Activated T-helper 1 cell treated with anti-CD3 and anti-CD28 coated beads, Interleukin-12 subunit alpha, Interleukin-12 subunit beta, Interleukin-2, Interleukin-4 antibody, amounts not matched to agents 30 ng/mL and 10 ng/mL and 1 ng/mL, durations not matched to agents 14 hours and 24 hours and 36 hours (primary cell): ENCODE measurements at regions not wholly inside any gene's neighbourhood (a gene's known extent, or its start where the extent isn't known, plus 50 kb on each side); places are given as distances from the start of the nearest gene placed in this dataset.

Experiments used
- DNase-seq: peaks from one replicate; pipeline ENCODE4 v3.0.0; 2021; ENCODE audit warnings: low spot score
- H3K27ac Mint-ChIP-seq: one replicate; pipeline ENCODE4 v1.8.0; 2021; ENCODE audit warnings: mild to moderate bottlenecking, mixed read lengths
- H3K27me3 Mint-ChIP-seq: one replicate; pipeline ENCODE4 v1.8.0; 2022; ENCODE audit warnings: mild to moderate bottlenecking, moderate library complexity, mixed read lengths; ENCODE audit not compliant: insufficient read depth
- H3K36me3 Mint-ChIP-seq: one replicate; pipeline ENCODE4 v1.8.0; 2021; ENCODE audit warnings: low read depth, mixed read lengths
- H3K4me1 Mint-ChIP-seq: one replicate; pipeline ENCODE4 v1.8.0; 2021; ENCODE audit warnings: low read depth, mixed read lengths
- H3K4me3 Mint-ChIP-seq: one replicate; pipeline ENCODE4 v1.8.0; 2021; ENCODE audit warnings: mild to moderate bottlenecking, moderate library complexity, mixed read lengths
- H3K9me3 Mint-ChIP-seq: one replicate; pipeline ENCODE4 v1.8.0; 2021; ENCODE audit warnings: mixed read lengths
- intact Hi-C: fragments of 100-400 bp; cut with micrococcal nuclease; formaldehyde crosslinking; loops from one replicate; pipeline ENCODE4 v1.15.1; 2024

DNA sequence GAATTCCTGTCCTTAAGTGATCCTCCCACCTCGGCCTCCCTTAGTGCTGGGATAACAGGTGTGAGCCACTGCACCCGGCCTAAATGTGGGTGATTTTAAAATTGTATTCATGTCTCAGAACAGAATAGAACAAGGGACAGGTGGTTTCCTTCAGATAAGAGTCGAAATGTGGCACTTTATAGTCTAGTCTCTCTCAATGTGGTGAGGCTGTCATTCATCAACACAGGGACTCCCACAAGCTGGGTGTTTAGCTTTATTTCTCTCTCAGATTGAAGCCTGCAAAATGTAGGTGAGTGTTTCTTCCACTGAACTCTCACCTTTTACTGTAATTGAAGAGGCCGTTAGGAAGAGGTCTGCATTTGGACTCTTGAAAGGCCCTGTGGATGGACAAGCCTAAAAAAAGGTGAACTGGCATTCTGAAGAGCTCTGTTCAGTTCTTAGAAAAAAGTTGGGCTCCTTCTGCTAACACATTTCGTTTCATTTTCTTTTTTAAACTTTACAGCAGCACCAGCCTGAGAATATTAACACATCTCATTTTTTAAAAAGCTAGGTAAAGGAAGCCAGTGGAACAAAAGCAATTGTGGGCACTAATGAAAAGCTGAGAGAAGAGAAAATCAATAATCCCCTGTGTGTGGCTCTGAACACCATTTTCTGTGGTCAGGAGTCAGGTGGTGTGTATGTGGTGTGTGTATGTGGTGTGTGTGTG is 126.2 kb upstream of the SLC28A3 start:
- DNase-seq = no peak
- Mint-ChIP-seq H3K36me3 (no peaks in the 10 kb centered on the region), H3K4me3 (no peak overlapping the region), H3K27me3 (peaks cover 1% of the 10 kb centered on the region), H3K9me3 (no peaks in the 10 kb centered on the region), H3K4me1 (no peaks in the 10 kb centered on the region), H3K27ac (no peak overlapping the region)
- intact Hi-C loops = no loop called here

DNA sequence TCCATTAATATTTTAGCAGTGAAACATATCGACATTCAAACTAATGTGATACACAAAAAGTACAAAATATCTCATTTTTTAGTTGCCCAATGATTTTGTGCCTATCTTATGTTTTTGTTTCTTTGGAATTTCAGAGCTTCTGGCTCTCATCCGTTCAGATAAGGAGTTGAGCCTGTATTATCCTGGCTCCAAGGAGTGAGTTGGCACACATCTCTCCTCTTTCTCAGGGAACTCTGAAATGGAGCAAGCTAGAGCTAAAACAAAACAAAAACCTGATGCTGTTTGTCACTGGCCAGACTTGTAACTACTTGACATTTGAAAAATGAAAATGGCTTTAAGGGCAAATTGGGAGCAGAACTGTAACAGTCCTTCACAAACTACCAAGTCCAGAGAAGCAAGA is 131.3 kb upstream of the SLC28A3 start:
- no peak overlapping the region for H3K4me3 Mint-ChIP-seq
- no peak for DNase-seq
- H3K4me1 Mint-ChIP-seq = no peaks in the 10 kb centered on the region
- H3K36me3 Mint-ChIP-seq = no peaks in the 10 kb centered on the region
- H3K27ac Mint-ChIP-seq = no peak overlapping the region
- intact Hi-C loops = no loop called here
- no peaks in the 10 kb centered on the region for H3K27me3 Mint-ChIP-seq
- H3K9me3 Mint-ChIP-seq = no peaks in the 10 kb centered on the region

DNA sequence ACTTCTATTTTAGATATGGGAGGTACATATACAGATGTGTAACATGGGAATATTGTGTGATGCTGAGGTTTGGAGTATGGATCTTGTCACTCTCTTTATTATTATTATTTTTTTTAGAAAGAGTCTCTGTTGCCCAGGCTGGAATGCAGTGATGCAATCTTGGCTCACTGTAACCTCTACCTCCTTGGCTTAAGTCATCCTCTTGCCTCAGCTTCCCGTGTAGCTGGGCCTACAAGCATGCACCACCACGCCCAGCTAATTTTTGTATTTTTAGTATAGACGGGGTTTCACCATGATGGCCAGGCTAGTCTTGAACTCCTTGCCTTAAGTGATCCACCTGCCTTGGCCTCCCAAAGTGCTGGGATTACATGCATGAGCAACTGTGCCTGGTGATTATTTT is 138.4 kb upstream of the SLC28A3 start:
- H3K36me3 Mint-ChIP-seq = no peaks in the 10 kb centered on the region
- intact Hi-C loops = no loop called here
- no peak overlapping the region for H3K27ac Mint-ChIP-seq
- no peaks in the 10 kb centered on the region for H3K27me3 Mint-ChIP-seq
- no peaks in the 10 kb centered on the region for H3K9me3 Mint-ChIP-seq
- no peak overlapping the region for H3K4me3 Mint-ChIP-seq
- DNase-seq = no peak
- H3K4me1 Mint-ChIP-seq = no peaks in the 10 kb centered on the region

DNA sequence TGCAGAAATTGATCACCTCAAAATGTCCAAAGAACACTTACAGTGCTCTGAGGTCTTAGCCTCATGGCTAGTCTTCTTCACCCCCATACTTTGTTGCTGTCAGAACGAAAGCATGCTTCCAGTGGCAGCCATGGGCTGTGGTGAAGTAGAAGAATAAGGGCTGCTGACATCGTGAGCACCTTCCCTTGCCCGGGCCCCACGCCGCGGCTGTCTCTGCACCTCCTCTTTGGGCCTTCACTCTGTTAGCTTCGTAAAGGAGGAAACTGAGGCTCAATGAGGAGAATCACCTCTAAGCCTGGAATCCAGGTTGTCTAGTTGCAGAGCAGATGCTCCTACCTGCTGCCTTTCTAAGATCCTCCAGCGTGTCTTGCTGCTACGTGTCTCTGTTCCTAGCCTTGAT is 139.5 kb upstream of the SLC28A3 start:
- Mint-ChIP-seq H3K4me3 (no peak overlapping the region), H3K27me3 (no peaks in the 10 kb centered on the region), H3K4me1 (no peaks in the 10 kb centered on the region), H3K9me3 (no peaks in the 10 kb centered on the region), H3K27ac (no peak overlapping the region), H3K36me3 (no peaks in the 10 kb centered on the region)
- no peak for DNase-seq
- intact Hi-C loops = no loop called here

DNA sequence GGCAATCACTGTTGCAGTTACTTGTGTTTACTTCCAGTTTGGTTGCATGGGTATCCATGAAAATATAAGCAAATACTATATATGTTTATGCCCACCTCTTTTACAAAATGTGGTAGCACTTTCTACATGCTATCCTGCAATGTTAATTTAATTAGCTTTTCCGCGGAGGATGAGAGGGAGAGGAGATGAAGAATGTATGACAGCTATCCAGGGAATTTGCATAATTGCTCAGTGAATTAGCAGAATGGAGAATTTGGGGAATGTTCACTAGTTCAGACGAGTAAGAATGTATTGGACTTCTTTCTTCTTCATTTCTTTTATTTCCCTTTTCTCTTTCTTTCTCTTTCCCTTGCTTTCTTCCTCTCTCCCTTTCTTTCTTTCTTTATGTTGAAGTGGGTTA is 140.7 kb upstream of the SLC28A3 start:
- intact Hi-C loops = no loop called here
- no peak overlapping the region for H3K27ac Mint-ChIP-seq
- H3K4me1 Mint-ChIP-seq = no peaks in the 10 kb centered on the region
- peaks cover 4% of the 10 kb centered on the region for H3K27me3 Mint-ChIP-seq
- H3K9me3 Mint-ChIP-seq = no peaks in the 10 kb centered on the region
- H3K4me3 Mint-ChIP-seq = no peak overlapping the region
- DNase-seq = no peak
- no peaks in the 10 kb centered on the region for H3K36me3 Mint-ChIP-seq

GRCh38 chr9:84481636-84482218 is 141.2 kb upstream of the SLC28A3 start:
- Mint-ChIP-seq H3K4me3 (no peak overlapping the region), H3K27me3 (peaks cover 4% of the 10 kb centered on the region), H3K9me3 (no peaks in the 10 kb centered on the region), H3K4me1 (no peaks in the 10 kb centered on the region), H3K36me3 (no peaks in the 10 kb centered on the region), H3K27ac (no peak overlapping the region)
- intact Hi-C loops = no loop called here
- no peak for DNase-seq

DNA sequence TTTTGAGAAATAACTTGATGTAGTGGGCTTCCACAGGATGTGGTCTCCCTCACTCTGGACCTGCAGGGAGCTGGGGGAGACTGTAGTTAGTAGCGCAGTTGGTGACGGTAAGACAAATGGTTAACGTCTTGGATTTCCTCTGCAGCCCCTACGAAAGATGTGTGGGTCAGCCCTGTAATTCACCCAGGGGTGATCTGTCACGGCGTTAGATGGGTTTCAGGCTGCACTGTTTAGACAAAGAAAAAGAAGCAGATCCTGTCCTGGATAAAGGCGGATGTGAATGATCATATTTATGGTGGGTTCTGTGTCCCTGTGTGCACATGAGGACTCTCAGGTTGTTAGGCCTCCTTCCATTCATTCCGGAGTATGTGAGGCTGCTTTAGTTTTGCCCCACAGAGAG is 142.0 kb upstream of the SLC28A3 start:
- intact Hi-C loops = no loop called here
- Mint-ChIP-seq H3K4me3 (no peak overlapping the region), H3K4me1 (no peaks in the 10 kb centered on the region), H3K9me3 (no peaks in the 10 kb centered on the region), H3K36me3 (no peaks in the 10 kb centered on the region), H3K27ac (no peak overlapping the region), H3K27me3 (peaks cover 4% of the 10 kb centered on the region)
- DNase-seq = no peak

- no peaks in the 10 kb centered on the region for H3K4me1 Mint-ChIP-seq
- peaks cover 4% of the 10 kb centered on the region for H3K27me3 Mint-ChIP-seq
- no peaks in the 10 kb centered on the region for H3K36me3 Mint-ChIP-seq
- intact Hi-C loops = no loop called here
- H3K4me3 Mint-ChIP-seq = no peak overlapping the region
- no peak for DNase-seq
- H3K9me3 Mint-ChIP-seq = no peaks in the 10 kb centered on the region
- no peak overlapping the region for H3K27ac Mint-ChIP-seq
These were observed 143.6 kb upstream of the SLC28A3 start for GRCh38 chr9:84484172-84484571.

GRCh38 chr9:84485539-84485938 is 145.0 kb upstream of the SLC28A3 start:
- no peaks in the 10 kb centered on the region for H3K36me3 Mint-ChIP-seq
- H3K27me3 Mint-ChIP-seq = peaks cover 4% of the 10 kb centered on the region
- no peak overlapping the region for H3K27ac Mint-ChIP-seq
- H3K9me3 Mint-ChIP-seq = no peaks in the 10 kb centered on the region
- DNase-seq = no peak
- intact Hi-C loops = no loop called here
- no peaks in the 10 kb centered on the region for H3K4me1 Mint-ChIP-seq
- H3K4me3 Mint-ChIP-seq = no peak overlapping the region

GRCh38 chr9:84486663-84487062 is 146.1 kb upstream of the SLC28A3 start:
- H3K4me3 Mint-ChIP-seq = no peak overlapping the region
- peaks cover 4% of the 10 kb centered on the region for H3K27me3 Mint-ChIP-seq
- intact Hi-C loops = no loop called here
- no peak for DNase-seq
- no peaks in the 10 kb centered on the region for H3K9me3 Mint-ChIP-seq
- H3K36me3 Mint-ChIP-seq = no peaks in the 10 kb centered on the region
- H3K27ac Mint-ChIP-seq = no peak overlapping the region
- H3K4me1 Mint-ChIP-seq = no peaks in the 10 kb centered on the region

DNA sequence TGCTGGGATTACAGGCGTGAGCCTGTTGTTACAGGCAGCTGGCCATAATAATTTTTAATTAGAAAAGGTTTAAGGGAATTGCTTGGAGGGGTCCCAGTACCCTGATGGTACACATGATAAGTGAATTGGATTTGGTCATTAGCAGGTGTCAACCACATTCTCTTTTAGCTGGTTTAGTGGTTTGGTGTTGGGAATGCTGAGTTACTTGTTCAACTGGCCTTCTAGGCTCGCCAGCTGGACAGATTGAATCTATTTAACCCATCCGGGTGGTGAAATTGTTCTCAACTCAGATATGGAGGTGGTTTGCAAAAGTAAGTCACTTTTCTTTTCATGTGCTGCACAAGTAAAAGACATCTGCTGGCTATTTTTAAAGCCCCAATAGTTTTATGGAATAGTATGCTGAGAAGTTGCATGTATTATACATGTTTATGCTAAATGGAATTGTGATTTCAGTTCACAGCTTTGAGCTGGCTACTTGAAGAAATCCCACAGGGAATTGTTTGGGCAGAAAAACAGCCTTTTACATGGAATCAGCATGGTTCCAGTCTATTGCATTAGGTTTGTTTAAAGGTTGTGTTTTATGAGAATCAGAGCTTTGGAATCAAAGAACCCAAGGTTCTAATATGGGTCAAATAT is 149.8 kb upstream of the SLC28A3 start:
- Mint-ChIP-seq H3K27ac (no peak overlapping the region), H3K4me3 (no peak overlapping the region), H3K4me1 (no peaks in the 10 kb centered on the region), H3K27me3 (peaks cover 7% of the 10 kb centered on the region), H3K36me3 (no peaks in the 10 kb centered on the region), H3K9me3 (no peaks in the 10 kb centered on the region)
- no peak for DNase-seq
- intact Hi-C loops = no loop called here

DNA sequence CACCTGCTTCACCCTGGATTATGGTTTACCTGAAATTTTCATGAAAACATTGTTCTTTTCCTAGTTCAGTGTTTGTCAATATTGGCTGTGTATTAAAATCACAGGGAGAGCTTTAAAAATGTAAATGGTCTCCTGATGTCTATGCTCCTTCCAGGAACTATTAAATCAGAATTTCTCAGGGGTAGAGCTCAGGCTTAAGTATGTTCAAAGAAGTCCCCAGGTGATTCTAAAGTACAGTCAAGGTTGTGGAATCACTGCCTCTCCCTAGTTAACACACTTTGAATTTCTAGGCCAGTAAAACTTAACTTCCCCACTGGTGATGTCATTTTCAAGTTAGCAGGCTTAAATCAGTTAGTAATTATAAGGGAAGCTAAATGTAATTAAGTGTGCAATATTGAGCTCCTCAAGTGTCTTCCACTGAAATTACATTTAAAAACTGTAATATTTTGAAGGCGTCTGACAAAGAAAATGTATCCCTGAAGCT is 150.3 kb upstream of the SLC28A3 start:
- H3K27ac Mint-ChIP-seq = no peak overlapping the region

GRCh38 chr9:84492366-84493159 is 152.0 kb upstream of the SLC28A3 start:
- no peaks in the 10 kb centered on the region for H3K4me1 Mint-ChIP-seq
- no peaks in the 10 kb centered on the region for H3K9me3 Mint-ChIP-seq
- no peak overlapping the region for H3K27ac Mint-ChIP-seq
- no peaks in the 10 kb centered on the region for H3K36me3 Mint-ChIP-seq
- H3K27me3 Mint-ChIP-seq = peaks cover 5% of the 10 kb centered on the region
- no peak overlapping the region for H3K4me3 Mint-ChIP-seq
- intact Hi-C loops = no loop called here
- DNase-seq = no peak

More for the DNA sequence above, 150.3 kb upstream of the SLC28A3 start:
- intact Hi-C loops = no loop called here
- DNase-seq = no peak
- Mint-ChIP-seq H3K9me3 (no peaks in the 10 kb centered on the region), H3K27me3 (peaks cover 5% of the 10 kb centered on the region), H3K36me3 (no peaks in the 10 kb centered on the region), H3K4me3 (no peak overlapping the region), H3K4me1 (no peaks in the 10 kb centered on the region)
